ENCODE measurements at regions not wholly inside any gene's neighbourhood (a gene's known extent, or its start where the extent isn't known, plus 50 kb on each side); places are given as distances from the start of the nearest gene placed in this dataset.

DNA sequence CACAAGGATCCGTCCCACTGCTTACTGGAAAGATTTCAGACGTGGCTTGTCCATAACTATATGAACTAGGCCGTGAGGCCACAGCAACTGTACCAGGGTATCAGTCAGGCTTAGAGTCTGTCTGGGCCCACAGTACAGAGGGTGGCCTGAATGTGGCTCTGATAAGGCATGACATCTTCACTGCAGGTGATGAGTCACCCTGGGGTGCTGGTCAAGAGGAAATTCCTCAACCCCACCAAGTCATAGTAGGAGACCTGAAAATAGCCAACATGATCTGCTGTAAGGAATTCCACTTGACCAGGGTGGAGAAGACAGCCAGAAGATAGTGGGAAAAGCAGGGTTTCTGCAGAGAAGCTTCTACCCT, 107.7 kb downstream of the INHBB start:
- no peak overlapping the region for H3K27ac ChIP-seq
- no peak for DNase-seq (ENCODE audit: low spot score in 2 of 2)
- H3K4me3 ChIP-seq, result no peak overlapping the region
- no peaks in the 10 kb centered on the region for H3K36me3 ChIP-seq
- H3K4me1 ChIP-seq, result no peaks in the 10 kb centered on the region
- TF ChIP-seq, protein P1, sequence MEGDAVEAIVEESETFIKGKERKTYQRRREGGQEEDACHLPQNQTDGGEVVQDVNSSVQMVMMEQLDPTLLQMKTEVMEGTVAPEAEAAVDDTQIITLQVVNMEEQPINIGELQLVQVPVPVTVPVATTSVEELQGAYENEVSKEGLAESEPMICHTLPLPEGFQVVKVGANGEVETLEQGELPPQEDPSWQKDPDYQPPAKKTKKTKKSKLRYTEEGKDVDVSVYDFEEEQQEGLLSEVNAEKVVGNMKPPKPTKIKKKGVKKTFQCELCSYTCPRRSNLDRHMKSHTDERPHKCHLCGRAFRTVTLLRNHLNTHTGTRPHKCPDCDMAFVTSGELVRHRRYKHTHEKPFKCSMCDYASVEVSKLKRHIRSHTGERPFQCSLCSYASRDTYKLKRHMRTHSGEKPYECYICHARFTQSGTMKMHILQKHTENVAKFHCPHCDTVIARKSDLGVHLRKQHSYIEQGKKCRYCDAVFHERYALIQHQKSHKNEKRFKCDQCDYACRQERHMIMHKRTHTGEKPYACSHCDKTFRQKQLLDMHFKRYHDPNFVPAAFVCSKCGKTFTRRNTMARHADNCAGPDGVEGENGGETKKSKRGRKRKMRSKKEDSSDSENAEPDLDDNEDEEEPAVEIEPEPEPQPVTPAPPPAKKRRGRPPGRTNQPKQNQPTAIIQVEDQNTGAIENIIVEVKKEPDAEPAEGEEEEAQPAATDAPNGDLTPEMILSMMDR (IDR thresholded peaks at IDR 0.05), result no peak
- TF ChIP-seq POLR2A (IDR thresholded peaks at IDR 0.05) (no peak), EP300 (IDR thresholded peaks at IDR 0.05) (no peak)
- 89 to 100% methylated on average over 3 of the region's 3 CpGs for WGBS, 2 donors
- peaks cover 0 to 22% (median 3%) of the 10 kb centered on the region in 4 donors for H3K9me3 ChIP-seq
- H3K27me3 ChIP-seq, result no peaks in the 10 kb centered on the region

DNA sequence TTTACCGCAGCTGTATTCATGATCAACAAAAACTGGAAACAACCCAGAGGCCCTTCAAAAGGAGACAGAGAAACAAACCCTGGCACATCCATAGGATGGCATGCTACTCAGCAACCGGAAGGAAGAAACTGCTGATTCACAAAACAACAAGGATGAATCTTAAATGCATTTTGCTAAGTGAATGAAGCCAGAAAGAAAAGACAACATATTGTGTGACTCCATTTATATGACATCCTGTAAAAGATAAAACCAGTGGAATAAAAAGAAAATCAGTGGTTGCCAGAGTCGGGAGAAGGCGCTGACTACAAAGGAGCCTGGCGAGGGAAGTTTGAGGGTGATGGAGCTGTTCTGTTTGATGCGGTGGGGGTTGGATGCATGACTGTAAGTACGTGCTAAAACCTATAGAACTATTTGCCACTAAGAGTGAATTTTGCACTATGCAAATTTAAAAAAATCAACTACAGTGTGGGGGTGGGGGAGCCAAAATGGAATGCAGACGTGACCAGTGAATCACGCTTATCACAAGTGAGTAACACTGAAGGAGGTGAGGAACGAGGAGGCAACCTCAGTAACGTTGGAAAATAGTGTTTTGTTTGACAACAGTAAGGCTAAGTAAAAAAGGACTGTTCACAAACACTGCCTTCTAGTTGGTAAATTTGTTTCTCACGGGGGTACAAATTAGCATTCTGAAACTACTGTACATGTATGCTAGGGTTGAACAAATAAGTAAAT, 108.9 kb downstream of the INHBB start:
- Histone ChIP-seq H3K27me3 (no peaks in the 10 kb centered on the region), H3K4me1 (no peaks in the 10 kb centered on the region), H3K4me3 (no peak overlapping the region), H3K36me3 (no peaks in the 10 kb centered on the region), H3K27ac (no peak overlapping the region), H3K9me3 (peaks cover 0 to 34% (median 5%) of the 10 kb centered on the region in 4 donors)
- 76 to 79% methylated on average over 12 of the region's 12 CpGs for WGBS, 2 donors
- no peak for DNase-seq (ENCODE audit: low spot score in 2 of 2)
- TF ChIP-seq POLR2A (IDR thresholded peaks at IDR 0.05) (no peak), EP300 (IDR thresholded peaks at IDR 0.05) (no peak)
- TF ChIP-seq, protein P1 (IDR thresholded peaks at IDR 0.05), result no peak

DNA sequence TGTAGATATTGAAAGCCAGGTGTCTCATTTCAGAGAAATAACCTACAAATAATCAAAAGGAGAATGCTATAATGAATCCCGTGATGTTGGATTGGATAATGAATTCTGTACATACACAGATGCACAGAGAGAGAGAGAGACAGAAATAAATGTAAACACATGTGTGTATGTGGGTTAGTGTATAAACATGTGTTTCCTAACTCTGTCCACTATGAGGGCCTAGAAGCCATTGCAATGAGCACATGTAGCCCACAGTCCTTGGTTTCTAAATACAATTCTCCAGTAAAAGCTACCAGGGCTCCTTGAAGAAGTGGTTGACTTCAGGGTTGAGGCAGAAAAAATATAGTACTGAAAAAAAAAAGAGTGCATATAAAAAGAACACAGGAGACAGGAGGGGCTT, 109.5 kb downstream of the INHBB start:
- Histone ChIP-seq H3K27ac (no peak overlapping the region), H3K9me3 (peaks cover 0 to 40% (median 5%) of the 10 kb centered on the region in 4 donors), H3K4me1 (no peaks in the 10 kb centered on the region), H3K4me3 (no peak overlapping the region), H3K36me3 (no peaks in the 10 kb centered on the region), H3K27me3 (no peaks in the 10 kb centered on the region)
- no peak for DNase-seq (ENCODE audit: low spot score in 2 of 2)
- no peak for TF ChIP-seq EP300 (IDR thresholded peaks at IDR 0.05)
- TF ChIP-seq, protein P1 (IDR thresholded peaks at IDR 0.05), result no peak
- no peak for TF ChIP-seq POLR2A (IDR thresholded peaks at IDR 0.05)
- WGBS, 2 donors, result 74 to 81% methylated on average over 1 of the region's 1 CpG

DNA sequence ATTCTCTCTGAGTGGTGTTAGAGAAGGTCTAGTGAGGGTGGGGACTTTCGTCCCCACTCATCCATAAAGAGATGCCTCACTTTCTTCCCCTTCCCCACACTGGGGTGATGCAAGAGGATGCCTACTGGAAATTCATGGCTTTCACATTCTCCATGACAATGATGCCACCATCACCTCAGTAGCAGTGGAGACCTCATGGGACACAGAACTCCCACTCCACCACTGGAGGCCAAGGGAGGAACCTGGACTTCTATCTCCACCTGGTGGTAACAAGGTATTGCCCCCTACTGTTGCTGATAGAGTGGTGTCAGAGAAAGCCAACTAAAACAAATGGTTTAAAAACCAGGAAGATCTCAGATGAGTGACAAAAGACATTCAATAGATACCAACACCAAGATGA, 110.9 kb downstream of the INHBB start:
- H3K27me3 ChIP-seq, result no peaks in the 10 kb centered on the region
- TF ChIP-seq, protein P1 (IDR thresholded peaks at IDR 0.05), result no peak
- TF ChIP-seq EP300 (IDR thresholded peaks at IDR 0.05) (no peak), POLR2A (IDR thresholded peaks at IDR 0.05) (no peak)
- no peak overlapping the region for H3K27ac ChIP-seq
- peaks cover 0 to 41% (median 5%) of the 10 kb centered on the region in 4 donors for H3K9me3 ChIP-seq
- no peaks in the 10 kb centered on the region for H3K36me3 ChIP-seq
- WGBS, 2 donors, result 85 to 100% methylated on average over 1 of the region's 1 CpG
- no peak for DNase-seq (ENCODE audit: low spot score in 2 of 2)
- H3K4me1 ChIP-seq, result no peaks in the 10 kb centered on the region
- no peak overlapping the region for H3K4me3 ChIP-seq

DNA sequence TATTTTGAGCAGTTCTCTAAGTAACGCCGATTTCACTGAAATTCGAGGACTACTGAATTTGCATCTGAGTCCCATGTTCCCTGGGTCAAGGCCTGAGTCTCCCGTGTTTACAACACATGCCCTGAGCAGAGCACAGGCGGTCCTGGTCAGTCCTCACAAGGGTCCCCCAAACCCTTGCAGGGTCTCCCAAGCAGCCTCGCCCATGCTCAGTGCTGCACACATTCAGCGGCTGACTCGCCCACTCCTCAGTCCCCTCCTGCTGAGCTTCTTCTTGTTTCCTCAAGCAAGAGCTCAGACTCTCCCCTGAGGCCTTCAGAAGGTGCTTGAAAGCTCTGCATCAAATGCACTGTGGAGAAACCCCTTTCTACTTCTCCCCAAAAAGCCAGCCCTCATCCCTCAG, 114.6 kb downstream of the INHBB start:
- TF ChIP-seq, protein P1 (IDR thresholded peaks at IDR 0.05), result no peak
- TF ChIP-seq EP300 (IDR thresholded peaks at IDR 0.05), result no peak
- no peak for TF ChIP-seq POLR2A (IDR thresholded peaks at IDR 0.05)
- Histone ChIP-seq H3K9me3 (peaks cover 0 to 41% (median 5%) of the 10 kb centered on the region in 4 donors), H3K27me3 (peaks cover 0 to 4% of the 10 kb centered on the region in 2 donors), H3K27ac (no peak overlapping the region), H3K4me1 (peaks cover 0 to 4% (median 0%) of the 10 kb centered on the region in 4 donors), H3K36me3 (no peaks in the 10 kb centered on the region), H3K4me3 (no peak overlapping the region)
- 90 to 91% methylated on average over 8 of the region's 8 CpGs for WGBS, 2 donors
- no peak for DNase-seq (ENCODE audit: low spot score in 2 of 2)
